ENCODE measurements at regions not wholly inside any gene's neighbourhood (a gene's known extent, or its start where the extent isn't known, plus 50 kb on each side); places are given as distances from the start of the nearest gene placed in this dataset.

- Histone ChIP-seq H3K4me1 (no peaks in the 10 kb centered on the region), H3K4me3 (no peak overlapping the region), H3K9me3 (peaks cover 0 to 4% of the 10 kb centered on the region in 2 donors), H3K27me3 (no peaks in the 10 kb centered on the region), H3K36me3 (no peaks in the 10 kb centered on the region), H3K27ac (no peak overlapping the region)
- no peak for DNase-seq (ENCODE audit: low spot score)
- TF ChIP-seq CTCF (IDR thresholded peaks at IDR 0.05): no peak
Observed at GRCh38 chr13:81762449-81762848, 1421.5 kb upstream of the SPRY2 start.

DNA sequence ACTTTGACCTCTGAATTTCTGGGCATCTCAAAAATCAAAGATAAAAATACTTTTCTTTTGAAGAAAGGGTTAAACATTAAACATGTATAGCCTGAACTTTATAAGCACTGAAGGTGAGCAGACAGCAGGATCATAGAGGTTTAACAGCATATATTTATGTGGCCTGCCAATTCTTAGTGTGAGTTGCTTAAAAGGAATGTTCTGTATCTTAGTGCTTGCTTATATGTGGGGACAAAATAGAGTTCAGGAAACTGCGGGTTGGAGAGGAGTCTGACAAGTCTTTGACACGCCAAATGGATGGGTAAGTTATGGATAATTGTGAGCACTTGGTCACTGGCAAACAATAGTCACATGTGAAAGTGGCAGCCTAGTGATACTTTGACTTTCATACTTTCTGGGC, 1419.4 kb upstream of the SPRY2 start:
- no peak for DNase-seq (ENCODE audit: low spot score)
- H3K36me3 ChIP-seq: no peaks in the 10 kb centered on the region

DNA sequence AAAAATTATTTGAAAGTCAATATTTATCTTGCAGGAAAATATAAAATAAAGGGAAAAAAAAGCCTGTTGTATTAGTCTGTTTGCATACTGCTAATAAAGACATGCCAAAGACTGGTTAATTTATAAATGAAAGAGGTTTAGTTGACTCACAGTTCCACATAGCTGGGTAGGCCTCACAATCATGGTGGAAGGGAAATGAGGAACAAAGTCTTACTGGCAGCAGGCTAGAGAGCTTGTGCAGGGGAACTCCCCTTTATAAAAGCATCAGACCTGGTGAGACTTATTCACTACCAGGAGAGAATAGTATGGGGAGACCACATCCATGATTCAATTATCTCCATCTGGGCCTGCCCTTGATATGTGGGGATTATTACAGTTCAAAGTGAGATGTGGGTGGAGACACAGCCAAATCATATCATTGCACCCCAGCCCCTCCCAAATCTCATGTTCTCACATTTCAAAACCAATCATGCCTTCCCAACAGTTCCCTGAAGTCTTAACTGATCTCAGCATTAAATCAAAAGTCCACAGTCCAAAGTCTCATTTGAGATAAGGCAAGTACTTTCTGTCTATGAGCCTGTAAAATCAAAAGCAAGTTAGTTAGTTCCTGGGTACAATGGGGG, 1416.5 kb upstream of the SPRY2 start:
- H3K9me3 ChIP-seq: no peaks in the 10 kb centered on the region
- no peak for DNase-seq (ENCODE audit: low spot score)
- no peaks in the 10 kb centered on the region for H3K27me3 ChIP-seq
- no peaks in the 10 kb centered on the region for H3K36me3 ChIP-seq
- no peak for TF ChIP-seq CTCF (IDR thresholded peaks at IDR 0.05)
- no peaks in the 10 kb centered on the region for H3K4me1 ChIP-seq
- no peak overlapping the region for H3K4me3 ChIP-seq
- no peak overlapping the region for H3K27ac ChIP-seq

More for the DNA sequence above, 1419.4 kb upstream of the SPRY2 start:
- no peak for TF ChIP-seq CTCF (IDR thresholded peaks at IDR 0.05)
- H3K27ac ChIP-seq: no peak overlapping the region
- no peak overlapping the region for H3K4me3 ChIP-seq
- no peaks in the 10 kb centered on the region for H3K4me1 ChIP-seq
- H3K27me3 ChIP-seq: no peaks in the 10 kb centered on the region
- peaks cover 0 to 4% of the 10 kb centered on the region in 2 donors for H3K9me3 ChIP-seq

DNA sequence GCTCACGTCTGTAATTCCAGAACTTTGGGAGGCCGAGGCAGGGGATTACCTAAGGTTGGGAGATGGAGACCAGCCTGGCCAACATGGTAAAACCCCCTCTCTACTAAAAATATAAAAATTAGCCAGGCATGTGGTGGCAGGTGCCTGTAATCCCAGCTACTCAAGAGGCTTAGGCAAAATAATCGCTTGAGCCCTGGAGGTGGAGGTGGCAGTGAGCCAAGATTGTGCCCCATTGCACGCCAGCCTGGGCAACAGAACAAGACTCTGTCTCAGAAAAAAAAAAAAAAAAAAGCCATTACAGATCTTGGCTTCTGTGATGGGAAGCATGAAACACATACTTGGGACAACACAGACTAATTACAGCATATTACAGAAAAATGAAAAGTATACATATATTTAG, 1404.5 kb upstream of the SPRY2 start:
- Histone ChIP-seq H3K27ac (no peak overlapping the region), H3K4me1 (no peaks in the 10 kb centered on the region), H3K36me3 (no peaks in the 10 kb centered on the region), H3K4me3 (no peak overlapping the region), H3K9me3 (no peaks in the 10 kb centered on the region), H3K27me3 (no peaks in the 10 kb centered on the region)
- DNase-seq (ENCODE audit: low spot score): no peak
- TF ChIP-seq CTCF (IDR thresholded peaks at IDR 0.05): no peak

GRCh38 chr13:81738364-81738763, 1397.4 kb upstream of the SPRY2 start:
- Histone ChIP-seq H3K4me1 (no peaks in the 10 kb centered on the region), H3K9me3 (no peaks in the 10 kb centered on the region), H3K4me3 (no peak overlapping the region), H3K36me3 (no peaks in the 10 kb centered on the region), H3K27ac (no peak overlapping the region), H3K27me3 (no peaks in the 10 kb centered on the region)
- no peak for TF ChIP-seq CTCF (IDR thresholded peaks at IDR 0.05)
- no peak for DNase-seq (ENCODE audit: low spot score)
